ENCODE measurements at regions not wholly inside any gene's neighbourhood (a gene's known extent, or its start where the extent isn't known, plus 50 kb on each side); places are given as distances from the start of the nearest gene placed in this dataset.

DNA sequence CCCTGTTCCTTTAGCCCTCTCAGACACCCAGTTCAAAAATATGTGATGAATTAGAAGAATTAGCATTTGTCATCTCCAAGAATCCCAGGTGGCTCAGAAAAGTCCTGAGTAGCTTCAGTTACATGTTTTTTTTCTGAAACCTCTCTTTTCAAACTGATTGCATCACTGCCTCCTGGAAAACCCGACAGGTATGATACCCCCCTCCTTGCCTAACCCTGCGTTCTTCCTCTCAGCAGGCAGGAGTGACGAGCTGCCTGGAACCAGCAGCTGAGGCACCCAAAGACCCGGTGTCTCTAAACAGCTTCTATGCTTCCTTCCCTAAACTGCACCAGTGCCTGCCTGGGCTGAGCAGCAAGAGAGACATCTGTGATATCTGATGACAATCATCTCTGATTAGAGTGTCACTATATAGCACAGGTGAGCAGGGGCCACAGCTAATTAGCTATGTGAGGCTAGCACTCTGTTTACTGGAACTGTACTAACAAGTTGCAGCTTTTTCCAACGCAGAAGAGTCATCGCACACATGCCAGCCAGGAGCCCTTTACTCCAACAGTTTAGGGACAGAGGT, 376.4 kb upstream of the ATP5MC3 start:
- H3K9me3 ChIP-seq (ENCODE audit: control insufficient read depth in 2 of 3, insufficient read depth in 1 of 3, low read length in 3 of 3): no peaks in the 10 kb centered on the region
- TF ChIP-seq, protein P1, sequence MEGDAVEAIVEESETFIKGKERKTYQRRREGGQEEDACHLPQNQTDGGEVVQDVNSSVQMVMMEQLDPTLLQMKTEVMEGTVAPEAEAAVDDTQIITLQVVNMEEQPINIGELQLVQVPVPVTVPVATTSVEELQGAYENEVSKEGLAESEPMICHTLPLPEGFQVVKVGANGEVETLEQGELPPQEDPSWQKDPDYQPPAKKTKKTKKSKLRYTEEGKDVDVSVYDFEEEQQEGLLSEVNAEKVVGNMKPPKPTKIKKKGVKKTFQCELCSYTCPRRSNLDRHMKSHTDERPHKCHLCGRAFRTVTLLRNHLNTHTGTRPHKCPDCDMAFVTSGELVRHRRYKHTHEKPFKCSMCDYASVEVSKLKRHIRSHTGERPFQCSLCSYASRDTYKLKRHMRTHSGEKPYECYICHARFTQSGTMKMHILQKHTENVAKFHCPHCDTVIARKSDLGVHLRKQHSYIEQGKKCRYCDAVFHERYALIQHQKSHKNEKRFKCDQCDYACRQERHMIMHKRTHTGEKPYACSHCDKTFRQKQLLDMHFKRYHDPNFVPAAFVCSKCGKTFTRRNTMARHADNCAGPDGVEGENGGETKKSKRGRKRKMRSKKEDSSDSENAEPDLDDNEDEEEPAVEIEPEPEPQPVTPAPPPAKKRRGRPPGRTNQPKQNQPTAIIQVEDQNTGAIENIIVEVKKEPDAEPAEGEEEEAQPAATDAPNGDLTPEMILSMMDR (IDR thresholded peaks at IDR 0.05; ENCODE audit: borderline replicate concordance, extremely low read depth, insufficient read depth): no peak
- no peaks in the 10 kb centered on the region for H3K36me3 ChIP-seq (ENCODE audit: control insufficient read depth in 2 of 3, insufficient read depth in 3 of 3, low read length in 3 of 3)
- no peak overlapping the region for H3K27ac ChIP-seq (ENCODE audit: low read depth in 2 of 2, low read length in 2 of 2)
- no peaks in the 10 kb centered on the region for H3K4me1 ChIP-seq (ENCODE audit: control insufficient read depth in 2 of 3, insufficient read depth in 2 of 3, low read depth in 1 of 3, low read length in 3 of 3)
- no peak overlapping the region for H3K4me3 ChIP-seq (ENCODE audit: low read length in 3 of 3)
- no peak for FAIRE-seq
- no peaks in the 10 kb centered on the region for H3K27me3 ChIP-seq (ENCODE audit: control insufficient read depth, insufficient read depth, low read length)
- intact Hi-C loops (cut with DNase I): no loop called here
- DNase-seq: peak in 1 of 5 donors; percentile 27
- no peak overlapping the region for H3K9ac ChIP-seq (ENCODE audit: low read length in 3 of 3)

DNA sequence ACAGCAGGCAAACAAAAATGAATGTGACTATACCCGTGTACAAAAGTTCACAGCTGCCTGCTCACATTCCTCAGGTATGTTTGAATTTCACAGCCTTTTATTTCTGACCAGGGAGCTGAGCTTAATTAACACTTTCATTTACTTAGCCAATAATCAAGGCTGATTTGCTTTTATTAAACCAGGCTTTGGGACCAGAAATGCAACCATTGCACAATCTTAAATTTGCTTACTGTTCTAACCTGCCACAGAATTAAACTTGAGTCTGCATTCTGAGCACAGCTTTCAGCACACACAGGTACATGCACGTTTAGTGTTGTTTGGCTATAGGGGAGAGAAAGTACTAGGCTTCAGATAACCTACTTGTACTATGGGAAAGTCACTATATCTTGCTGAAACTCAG, 372.4 kb upstream of the ATP5MC3 start:
- no peak overlapping the region for H3K9ac ChIP-seq (ENCODE audit: low read length in 3 of 3)
- TF ChIP-seq, protein P1 (IDR thresholded peaks at IDR 0.05; ENCODE audit: borderline replicate concordance, extremely low read depth, insufficient read depth): no peak
- H3K27me3 ChIP-seq (ENCODE audit: control insufficient read depth, insufficient read depth, low read length): no peaks in the 10 kb centered on the region
- H3K4me1 ChIP-seq (ENCODE audit: control insufficient read depth in 2 of 3, insufficient read depth in 2 of 3, low read depth in 1 of 3, low read length in 3 of 3): no peaks in the 10 kb centered on the region
- H3K9me3 ChIP-seq (ENCODE audit: control insufficient read depth in 2 of 3, insufficient read depth in 1 of 3, low read length in 3 of 3): no peaks in the 10 kb centered on the region
- intact Hi-C loops (cut with DNase I): no loop called here
- no peak overlapping the region for H3K27ac ChIP-seq (ENCODE audit: low read depth in 2 of 2, low read length in 2 of 2)
- H3K4me3 ChIP-seq (ENCODE audit: low read length in 3 of 3): no peak overlapping the region
- H3K36me3 ChIP-seq (ENCODE audit: control insufficient read depth in 2 of 3, insufficient read depth in 3 of 3, low read length in 3 of 3): no peaks in the 10 kb centered on the region
- FAIRE-seq (no peak), DNase-seq (no peak)

DNA sequence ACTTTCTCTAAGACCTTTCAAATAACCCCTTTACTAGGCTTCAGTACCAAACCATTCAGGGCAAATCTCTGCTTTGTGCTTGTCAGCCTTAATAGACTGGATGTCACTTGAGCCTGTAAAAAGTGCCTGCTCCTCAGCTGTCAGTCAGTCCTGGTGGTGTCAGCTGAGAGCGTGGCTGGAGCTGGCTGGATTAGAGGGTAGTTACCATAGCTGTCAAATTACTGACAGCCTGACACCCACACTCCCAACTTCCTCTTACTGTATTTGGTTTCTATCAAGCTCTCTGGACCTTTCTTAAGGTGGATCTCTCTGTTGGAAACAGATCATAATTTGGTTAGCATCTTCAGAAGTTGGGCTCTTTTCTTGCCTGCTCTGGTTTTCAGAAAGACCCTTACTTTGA, 371.4 kb upstream of the ATP5MC3 start:
- FAIRE-seq: no peak
- intact Hi-C loops (cut with DNase I): no loop called here
- no peaks in the 10 kb centered on the region for H3K9me3 ChIP-seq (ENCODE audit: control insufficient read depth in 2 of 3, insufficient read depth in 1 of 3, low read length in 3 of 3)

More for the DNA sequence above, 371.4 kb upstream of the ATP5MC3 start:
- no peaks in the 10 kb centered on the region for H3K27me3 ChIP-seq (ENCODE audit: control insufficient read depth, insufficient read depth, low read length)
- DNase-seq: peak in 3 of 5 donors; percentile 37 to 45 (median 43)
- no peak overlapping the region for H3K27ac ChIP-seq (ENCODE audit: low read depth in 2 of 2, low read length in 2 of 2)
- H3K4me3 ChIP-seq (ENCODE audit: low read length in 3 of 3): no peak overlapping the region
- H3K9ac ChIP-seq (ENCODE audit: low read length in 3 of 3): no peak overlapping the region
- no peaks in the 10 kb centered on the region for H3K4me1 ChIP-seq (ENCODE audit: control insufficient read depth in 2 of 3, insufficient read depth in 2 of 3, low read depth in 1 of 3, low read length in 3 of 3)
- TF ChIP-seq, protein P1 (IDR thresholded peaks at IDR 0.05; ENCODE audit: borderline replicate concordance, extremely low read depth, insufficient read depth): no peak
- H3K36me3 ChIP-seq (ENCODE audit: control insufficient read depth in 2 of 3, insufficient read depth in 3 of 3, low read length in 3 of 3): no peaks in the 10 kb centered on the region

Measured in kidney (tissue), 13 donors.